GM21723 (cell line): ENCODE measurements at regions not wholly inside any gene's neighbourhood (a gene's known extent, or its start where the extent isn't known, plus 50 kb on each side); places are given as distances from the start of the nearest gene placed in this dataset.

ENCODE experiments used
- ATAC-seq: cut with Tn5 transposase; IDR thresholded peaks from one replicate; pipeline ENCODE4 v1.9.1; 2021; ENCODE audit warnings: mild to moderate bottlenecking, moderate library complexity; ENCODE audit not compliant: unreplicated experiment

DNA sequence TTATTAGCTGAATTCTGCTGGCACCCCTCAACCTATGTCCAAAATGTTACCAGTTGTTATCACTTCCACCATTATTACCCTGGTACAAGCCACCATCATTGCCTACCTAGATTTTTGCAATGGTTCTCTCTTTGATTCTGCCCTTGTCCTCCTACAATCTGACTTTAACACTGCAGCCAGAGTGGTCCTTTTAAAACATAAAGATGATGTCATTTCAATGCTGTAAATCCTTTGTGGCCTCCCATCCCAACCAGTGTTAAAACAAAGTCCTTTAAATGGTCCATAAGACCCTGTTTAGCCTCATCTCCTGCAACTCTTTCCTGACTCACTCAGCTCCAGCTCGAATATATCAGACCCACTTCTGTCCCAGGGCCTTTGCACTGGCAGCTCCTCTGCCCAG, 54.9 kb upstream of the FSTL4 start:
- ATAC-seq, result no peak

- ATAC-seq, result no peak
Measured at GRCh38 chr5:133665571-133665970, 53.2 kb upstream of the FSTL4 start.

GRCh38 chr5:133664422-133664821, 52.1 kb upstream of the FSTL4 start:
- no peak for ATAC-seq

DNA sequence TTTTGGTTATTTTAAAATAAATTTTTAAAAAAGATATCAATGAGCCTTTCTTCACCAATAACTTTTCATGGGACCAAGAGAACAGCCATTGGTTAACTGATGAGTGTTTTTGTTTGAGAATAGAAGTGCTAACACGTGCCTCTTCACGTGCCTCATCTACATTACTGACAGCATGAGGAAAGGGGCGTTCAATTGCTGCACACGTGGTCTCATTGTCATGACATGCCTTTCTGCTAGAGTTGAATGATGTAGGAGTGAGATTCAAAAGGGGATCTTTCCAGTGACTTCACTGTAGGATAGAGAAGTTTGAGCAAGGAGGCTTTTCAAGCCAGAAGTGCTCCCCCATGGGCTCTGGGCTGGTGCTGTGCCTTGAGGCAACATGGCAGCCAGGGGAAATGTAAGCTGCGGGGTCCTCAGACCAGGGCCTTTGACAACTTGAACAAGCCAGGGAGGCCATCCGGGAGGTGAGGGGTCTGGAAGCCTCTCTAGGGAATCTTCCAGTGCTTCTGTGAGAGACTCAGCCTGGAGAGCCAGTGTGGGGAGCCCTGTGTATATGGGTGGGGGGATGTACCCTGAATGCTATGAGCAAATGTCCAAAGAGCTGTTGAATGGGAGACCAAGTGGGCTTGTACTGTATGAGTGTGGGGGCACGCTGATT, 51.2 kb upstream of the FSTL4 start:
- ATAC-seq, result no peak

DNA sequence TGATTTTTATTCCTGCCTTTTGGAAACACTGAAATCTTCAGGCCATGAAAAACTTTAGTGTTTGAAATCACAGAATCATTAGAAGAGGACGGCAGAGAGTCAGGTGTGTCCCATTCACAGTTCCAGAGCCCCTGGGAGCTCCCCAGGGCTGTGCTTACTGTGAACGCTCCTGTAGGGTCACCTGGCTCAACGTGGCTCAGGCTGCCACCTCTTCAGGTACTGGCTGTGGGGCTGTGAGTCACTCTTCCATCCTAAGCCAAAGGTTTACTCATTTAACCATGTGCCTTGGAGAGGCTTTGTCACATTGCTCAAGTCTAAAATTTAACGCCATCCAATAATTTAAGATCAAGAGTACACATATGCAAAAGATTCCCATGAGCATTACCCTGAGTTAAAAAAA, 50.2 kb upstream of the FSTL4 start:
- ATAC-seq, result no peak
